HG02678 (cell line): ENCODE measurements at regions not wholly inside any gene's neighbourhood (a gene's known extent, or its start where the extent isn't known, plus 50 kb on each side); places are given as distances from the start of the nearest gene placed in this dataset.

ENCODE experiments used
- ATAC-seq: cut with Tn5 transposase; IDR thresholded peaks from one replicate; pipeline ENCODE4 v1.9.1; 2021; ENCODE audit warnings: mild to moderate bottlenecking, moderate library complexity; ENCODE audit not compliant: unreplicated experiment

- ATAC-seq, result no peak
Observed at GRCh38 chr14:55734731-55735130, 154.7 kb downstream of the KTN1 start.

GRCh38 chr14:55739967-55740648 lies 160.1 kb downstream of the KTN1 start:
- ATAC-seq, result no peak

GRCh38 chr14:55740649-55740989 lies 160.6 kb downstream of the KTN1 start:
- ATAC-seq, result no peak

- no peak for ATAC-seq
Observed at GRCh38 chr14:55741240-55741639, 161.2 kb downstream of the KTN1 start.

- no peak for ATAC-seq
Observed at GRCh38 chr14:55743551-55743950, 163.5 kb downstream of the KTN1 start.

- ATAC-seq, result no peak
Observed at GRCh38 chr14:55744321-55744720, 164.3 kb downstream of the KTN1 start.

GRCh38 chr14:55745906-55746305 lies 165.9 kb downstream of the KTN1 start:
- no peak for ATAC-seq

- ATAC-seq, result no peak
Observed at GRCh38 chr14:55746558-55746957, 166.6 kb downstream of the KTN1 start.

GRCh38 chr14:55747186-55747585 lies 167.2 kb downstream of the KTN1 start:
- no peak for ATAC-seq

GRCh38 chr14:55749201-55749812 lies 169.3 kb downstream of the KTN1 start:
- no peak for ATAC-seq

- no peak for ATAC-seq
Observed at GRCh38 chr14:55749946-55750345, 169.9 kb downstream of the KTN1 start.

GRCh38 chr14:55752580-55753390 lies 172.8 kb downstream of the KTN1 start:
- ATAC-seq, result no peak

- no peak for ATAC-seq
Observed at GRCh38 chr14:55754471-55754870, 174.5 kb downstream of the KTN1 start.

GRCh38 chr14:55754871-55755270 lies 174.9 kb downstream of the KTN1 start:
- ATAC-seq, result no peak

- ATAC-seq, result no peak
Observed at GRCh38 chr14:55756078-55756477, 176.1 kb downstream of the KTN1 start.

- no peak for ATAC-seq
Observed at GRCh38 chr14:55756557-55756956, 176.6 kb downstream of the KTN1 start.

GRCh38 chr14:55758796-55759195 lies 178.8 kb downstream of the KTN1 start:
- no peak for ATAC-seq

GRCh38 chr14:55760789-55761566 lies 181.0 kb downstream of the KTN1 start:
- ATAC-seq, result no peak

- no peak for ATAC-seq
Observed at GRCh38 chr14:55761651-55762050, 181.6 kb downstream of the KTN1 start.

- peak; percentile 78 for ATAC-seq
Observed at GRCh38 chr14:55762595-55763232, 182.7 kb downstream of the KTN1 start.

GRCh38 chr14:55764784-55765183 lies 184.8 kb downstream of the KTN1 start:
- no peak for ATAC-seq
